Transverse colon (tissue), 3 donors: ENCODE measurements at regions not wholly inside any gene's neighbourhood (a gene's known extent, or its start where the extent isn't known, plus 50 kb on each side); places are given as distances from the start of the nearest gene placed in this dataset.

Experiments used
- CTCF ChIP-seq, 5 experiments: fragments of 200-600 bp in 3 of 5; fragments of 450-650 bp in 2 of 5; sonication (generic) in 3 of 5; IDR thresholded peaks; 1 replicate in 2 of 5; 2 replicates in 3 of 5; pipeline ENCODE4 v1.5.1; 2016 to 2017; ENCODE audit warnings: antibody characterized with exemption in 5 of 5, inconsistent platforms in 3 of 5, mild to moderate bottlenecking in 2 of 5, moderate library complexity in 1 of 5
- POLR2A ChIP-seq: fragments of 450-650 bp; IDR thresholded peaks from one replicate; pipeline ENCODE4 v1.6.1; 2016; ENCODE audit warnings: antibody characterized with exemption, mild to moderate bottlenecking, moderate library complexity

- TF ChIP-seq POLR2A, result no peak
- no peak for TF ChIP-seq CTCF (IDR thresholded peaks at IDR 0.05)
Measured at GRCh38 chr14:62614122-62614521, 431.1 kb downstream of the KCNH5 start.
